Activated T-cell treated with anti-CD3 and anti-CD28 coated beads, Interleukin-2, amount 50 U/mL, for 4 hours (primary cell): ENCODE measurements at regions not wholly inside any gene's neighbourhood (a gene's known extent, or its start where the extent isn't known, plus 50 kb on each side); places are given as distances from the start of the nearest gene placed in this dataset.

ENCODE experiments used
- ATAC-seq, 2 donors: fragments of 200-7000 bp; cut with Tn5 transposase; one replicate each; pipeline ENCODE4 v1.10.0; 2021
- DNase-seq: peaks from one replicate; pipeline ENCODE4 v3.0.0-alpha.2; 2020
- H3K27me3 Mint-ChIP-seq: one replicate; pipeline ENCODE4 v1.8.0; 2021; ENCODE audit warnings: low read depth, mixed read lengths
- H3K36me3 Mint-ChIP-seq: one replicate; pipeline ENCODE4 v1.8.0; 2022; ENCODE audit warnings: mixed read lengths; ENCODE audit not compliant: insufficient read depth
- H3K4me1 Mint-ChIP-seq: one replicate; pipeline ENCODE4 v1.8.0; 2021; ENCODE audit warnings: low read depth, mixed read lengths
- H3K4me3 Mint-ChIP-seq: one replicate; pipeline ENCODE4 v1.8.0; 2021; ENCODE audit warnings: mild to moderate bottlenecking, moderate library complexity, mixed read lengths
- H3K9me3 Mint-ChIP-seq: one replicate; pipeline ENCODE4 v1.8.0; 2021; ENCODE audit warnings: mixed read lengths

DNA sequence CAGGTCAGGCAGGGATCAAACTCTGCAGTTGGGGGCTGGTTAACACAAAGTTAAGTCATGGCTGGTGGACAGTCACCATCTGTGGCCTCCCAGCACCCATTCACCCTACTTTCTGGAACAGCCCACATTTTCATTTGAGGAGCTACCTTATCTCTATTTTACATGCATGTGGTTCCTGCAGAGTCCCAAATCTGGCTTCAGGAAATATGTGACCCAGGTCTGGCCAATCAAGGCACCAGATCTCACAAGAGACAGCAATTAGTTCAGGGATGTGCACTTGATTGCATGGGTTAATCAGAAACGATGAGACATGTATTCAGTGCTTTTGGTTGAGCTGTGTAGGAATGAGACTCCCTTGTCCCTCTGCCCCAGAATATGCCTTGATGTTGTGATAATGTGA lies 170.9 kb downstream of the NR2F2 start:
- ATAC-seq = no peak
- Mint-ChIP-seq H3K36me3 (no peaks in the 10 kb centered on the region), H3K4me3 (no peak overlapping the region), H3K27me3 (no peaks in the 10 kb centered on the region), H3K4me1 (no peaks in the 10 kb centered on the region), H3K9me3 (peaks cover 9% of the 10 kb centered on the region)
- no peak for DNase-seq

DNA sequence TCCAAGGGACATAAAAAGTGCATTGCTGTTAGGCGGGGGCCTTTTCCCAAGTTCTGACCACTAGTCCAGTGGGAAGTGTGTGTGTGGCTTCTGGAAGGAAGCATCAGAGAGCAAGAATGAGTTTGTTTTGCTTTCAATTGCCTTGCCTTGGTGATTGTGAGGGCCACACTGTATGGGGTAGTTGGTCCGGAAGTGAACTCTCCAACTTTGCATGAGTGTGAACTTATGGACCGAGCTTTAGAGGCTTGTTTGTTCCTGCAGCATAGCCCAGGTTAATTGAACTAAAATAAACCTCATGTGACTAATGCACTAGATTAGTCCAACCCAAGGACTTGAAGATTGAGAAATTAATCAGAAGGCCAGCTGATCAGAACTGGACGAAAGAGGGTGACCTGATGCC lies 171.7 kb downstream of the NR2F2 start:
- Mint-ChIP-seq H3K4me1 (no peaks in the 10 kb centered on the region), H3K36me3 (no peaks in the 10 kb centered on the region), H3K9me3 (peaks cover 5% of the 10 kb centered on the region), H3K4me3 (no peak overlapping the region), H3K27me3 (no peaks in the 10 kb centered on the region)
- DNase-seq = no peak
- ATAC-seq = no peak

DNA sequence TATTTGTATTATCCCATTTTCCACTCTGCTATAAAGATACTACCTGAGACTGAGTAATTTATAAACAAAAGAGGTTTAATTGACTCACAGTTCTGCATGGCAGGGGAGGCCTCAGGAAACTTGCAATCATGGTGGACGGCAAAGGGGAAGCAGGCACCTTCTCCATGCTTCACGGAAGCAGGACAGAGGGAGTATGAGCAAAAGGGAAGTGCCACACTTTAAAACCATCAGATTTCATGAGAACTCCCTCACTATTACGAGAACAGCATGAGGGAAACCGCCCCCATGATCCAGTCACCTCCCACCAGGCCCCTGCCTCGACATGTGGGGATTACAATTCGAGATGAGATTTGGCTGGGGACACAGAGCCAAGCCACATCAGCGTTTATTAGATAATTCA lies 172.8 kb downstream of the NR2F2 start:
- H3K27me3 Mint-ChIP-seq = no peaks in the 10 kb centered on the region
- peaks cover 4% of the 10 kb centered on the region for H3K9me3 Mint-ChIP-seq
- DNase-seq (no peak), ATAC-seq (no peak)
- H3K4me1 Mint-ChIP-seq = no peaks in the 10 kb centered on the region
- H3K36me3 Mint-ChIP-seq = no peaks in the 10 kb centered on the region
- H3K4me3 Mint-ChIP-seq = no peak overlapping the region

DNA sequence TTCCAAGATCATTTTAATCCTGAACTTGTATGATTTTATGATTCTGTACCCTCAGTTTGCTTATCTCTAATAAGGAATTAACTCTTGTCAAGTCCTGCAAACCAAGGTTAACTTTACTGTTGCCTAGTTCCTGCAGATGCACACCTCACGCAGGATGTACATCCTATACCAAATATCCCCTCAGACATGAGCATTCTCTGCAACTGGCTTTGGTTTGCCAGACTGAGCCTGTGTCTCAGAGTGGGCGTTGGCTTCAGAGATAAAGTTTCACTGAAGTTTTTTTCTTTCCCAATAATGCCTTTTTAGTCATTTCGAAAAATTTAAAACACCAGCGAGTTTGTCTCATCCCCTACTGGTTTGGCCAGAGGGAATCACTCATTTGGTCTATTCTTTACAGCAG lies 173.9 kb downstream of the NR2F2 start:
- H3K9me3 Mint-ChIP-seq = peaks cover 4% of the 10 kb centered on the region
- H3K27me3 Mint-ChIP-seq = peaks cover 2% of the 10 kb centered on the region
- no peak overlapping the region for H3K4me3 Mint-ChIP-seq
- no peaks in the 10 kb centered on the region for H3K4me1 Mint-ChIP-seq
- DNase-seq (no peak), ATAC-seq (no peak)
- no peaks in the 10 kb centered on the region for H3K36me3 Mint-ChIP-seq

DNA sequence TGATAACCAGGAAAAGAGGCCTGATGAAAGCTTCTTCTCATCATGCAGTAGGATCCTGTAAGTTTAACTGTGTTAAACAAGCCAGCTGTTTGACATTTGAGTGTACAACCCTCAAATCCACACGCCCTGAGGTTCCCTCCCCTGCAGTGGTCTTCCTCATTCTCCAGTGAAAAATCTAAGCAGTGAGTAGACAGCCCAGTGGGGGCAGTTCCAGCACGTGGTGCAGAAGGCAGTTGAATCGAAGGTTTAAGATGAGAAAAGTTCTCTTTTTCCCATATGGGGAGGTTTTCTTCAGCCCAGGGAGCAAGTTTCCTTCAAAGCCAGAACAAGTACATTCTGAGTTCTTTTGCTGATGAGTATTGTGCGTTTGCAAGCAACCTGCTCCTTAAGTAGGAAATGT lies 174.5 kb downstream of the NR2F2 start:
- ATAC-seq (no peak), DNase-seq (no peak)
- H3K36me3 Mint-ChIP-seq = no peaks in the 10 kb centered on the region
- peaks cover 4% of the 10 kb centered on the region for H3K9me3 Mint-ChIP-seq
- no peak overlapping the region for H3K4me3 Mint-ChIP-seq
- no peaks in the 10 kb centered on the region for H3K4me1 Mint-ChIP-seq
- peaks cover 2% of the 10 kb centered on the region for H3K27me3 Mint-ChIP-seq

DNA sequence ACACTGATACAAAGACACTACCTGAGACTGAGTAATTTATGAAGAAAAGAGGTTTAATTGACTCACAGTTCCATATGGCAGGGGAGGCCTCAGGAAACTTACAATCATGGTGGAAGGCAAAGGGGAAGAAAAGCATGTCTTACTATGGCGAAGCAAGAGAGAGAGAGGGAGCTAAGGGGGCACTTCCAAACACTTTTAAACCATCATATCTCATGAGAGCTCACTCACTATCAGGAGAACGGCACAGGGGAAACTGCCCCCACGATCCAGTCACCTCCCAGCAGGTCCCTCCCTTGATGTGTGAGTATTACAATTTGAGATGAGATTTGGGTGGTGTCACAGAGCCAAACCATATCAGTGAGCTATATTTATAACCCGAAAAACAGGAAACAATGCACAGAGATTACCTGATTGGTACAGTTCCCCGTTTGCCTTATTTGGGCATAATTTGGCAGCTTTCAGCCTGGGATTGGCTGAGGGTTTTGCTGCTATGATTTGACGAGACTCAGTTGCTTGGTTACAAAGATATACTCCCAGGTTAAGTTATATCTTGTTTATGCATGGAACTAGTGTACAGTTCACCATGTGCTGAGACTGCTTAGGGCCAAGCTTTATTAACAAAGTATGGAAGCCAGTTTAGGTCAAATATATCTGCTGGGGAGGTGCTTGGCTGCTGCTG lies 184.2 kb downstream of the NR2F2 start:
- DNase-seq (no peak), ATAC-seq (no peak)
- Mint-ChIP-seq H3K9me3 (peaks cover 29% of the 10 kb centered on the region), H3K4me3 (no peak overlapping the region), H3K27me3 (no peaks in the 10 kb centered on the region), H3K36me3 (no peaks in the 10 kb centered on the region), H3K4me1 (no peaks in the 10 kb centered on the region)

DNA sequence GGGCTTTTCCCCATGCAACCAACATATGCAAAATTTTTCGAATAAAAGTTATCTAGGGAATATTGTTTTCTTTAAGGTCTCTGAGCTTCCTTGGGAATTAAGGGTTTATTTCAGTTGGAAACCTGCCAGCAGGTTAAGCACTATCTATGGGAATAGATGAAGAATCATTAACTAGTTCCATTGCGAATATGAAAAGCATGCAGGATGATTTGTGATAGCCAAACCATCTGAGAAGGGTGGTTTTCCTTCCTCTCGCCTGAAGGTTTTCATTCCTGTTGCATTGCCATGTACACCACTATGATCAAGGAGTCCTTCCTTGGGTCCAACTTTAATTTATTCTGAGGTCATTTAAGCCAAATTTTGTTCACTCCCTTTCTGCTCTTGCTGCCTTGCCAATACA lies 184.9 kb downstream of the NR2F2 start:
- Mint-ChIP-seq H3K4me3 (no peak overlapping the region), H3K4me1 (no peaks in the 10 kb centered on the region), H3K27me3 (no peaks in the 10 kb centered on the region), H3K36me3 (no peaks in the 10 kb centered on the region), H3K9me3 (peaks cover 29% of the 10 kb centered on the region)
- ATAC-seq (no peak), DNase-seq (no peak)

DNA sequence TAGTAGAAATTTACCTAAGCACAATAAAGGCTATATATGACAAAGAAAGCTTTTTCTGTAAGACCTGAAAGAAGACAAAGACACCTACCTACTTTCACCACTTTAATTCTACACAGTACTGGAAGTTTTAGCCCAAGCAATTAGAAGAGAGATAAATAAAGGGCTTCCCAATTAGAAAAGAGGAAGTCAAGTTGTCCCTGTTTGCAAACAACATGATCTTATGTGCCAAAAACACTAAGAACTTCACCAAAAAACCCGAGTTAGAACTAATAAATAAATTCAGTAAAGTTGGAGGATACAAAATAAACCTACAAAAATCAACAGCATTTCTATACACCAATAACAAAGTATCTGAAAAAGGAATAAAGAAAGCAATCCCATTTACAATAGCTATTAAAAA lies 190.9 kb downstream of the NR2F2 start:
- DNase-seq (no peak), ATAC-seq (no peak)
- H3K4me3 Mint-ChIP-seq = no peak overlapping the region
- peaks cover 28% of the 10 kb centered on the region for H3K9me3 Mint-ChIP-seq
- no peaks in the 10 kb centered on the region for H3K27me3 Mint-ChIP-seq
- no peaks in the 10 kb centered on the region for H3K4me1 Mint-ChIP-seq
- H3K36me3 Mint-ChIP-seq = no peaks in the 10 kb centered on the region

DNA sequence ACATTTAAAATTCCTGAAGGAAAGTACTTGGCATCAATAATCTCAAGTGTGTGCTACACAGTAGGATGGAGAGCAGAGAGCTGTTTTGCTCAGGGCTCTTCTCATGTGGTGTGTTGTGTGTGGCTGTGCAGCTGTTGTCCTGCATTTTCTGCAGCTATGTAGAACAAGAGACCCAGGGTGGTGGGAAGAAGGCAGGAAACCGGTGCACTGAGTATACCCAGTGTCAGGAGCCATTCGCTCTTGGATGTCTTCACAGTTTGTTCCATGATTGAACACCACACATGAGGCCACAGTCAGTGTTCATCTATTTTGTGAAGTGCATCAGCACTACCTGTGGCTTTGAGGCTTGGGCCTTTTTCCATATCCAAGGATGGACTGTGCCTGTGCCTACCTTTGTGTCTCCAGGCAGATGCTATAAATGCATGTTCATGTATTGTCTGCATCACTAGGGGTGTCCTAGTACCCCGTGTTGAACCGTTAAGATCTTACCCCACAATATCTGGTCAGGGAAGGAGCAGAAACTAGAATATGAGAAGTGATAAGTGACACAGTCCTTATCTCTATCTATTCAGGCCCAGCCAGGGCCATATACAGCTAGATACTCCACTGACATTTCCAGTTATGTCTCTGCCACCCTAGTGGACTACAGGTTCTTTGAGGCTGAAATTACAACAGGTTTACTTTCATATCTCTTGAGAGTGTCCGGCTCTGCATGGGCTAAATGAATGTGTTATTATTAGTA lies 194.3 kb downstream of the NR2F2 start:
- H3K4me1 Mint-ChIP-seq = no peaks in the 10 kb centered on the region
- ATAC-seq (no peak), DNase-seq (no peak)
- no peaks in the 10 kb centered on the region for H3K36me3 Mint-ChIP-seq
- H3K27me3 Mint-ChIP-seq = no peaks in the 10 kb centered on the region
- no peak overlapping the region for H3K4me3 Mint-ChIP-seq
- peaks cover 14% of the 10 kb centered on the region for H3K9me3 Mint-ChIP-seq

DNA sequence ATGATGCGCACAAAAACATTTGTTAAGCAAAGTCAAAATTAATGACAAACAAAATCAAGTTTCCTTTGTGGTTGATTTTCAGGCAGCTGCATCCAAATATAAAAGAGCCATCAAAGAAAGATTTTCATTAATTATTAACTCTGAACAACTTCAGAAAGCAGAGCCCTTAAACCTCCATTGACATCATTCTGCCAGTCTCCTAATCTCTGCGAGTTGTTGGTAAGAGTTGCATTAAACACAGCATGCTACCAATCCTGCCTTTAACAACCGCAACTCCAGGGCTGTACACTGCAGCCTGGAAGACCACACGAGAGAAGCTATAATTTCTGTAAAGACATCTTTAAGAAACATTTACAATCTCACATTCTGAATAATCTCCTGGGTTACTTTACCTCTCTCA lies 204.6 kb downstream of the NR2F2 start:
- Mint-ChIP-seq H3K27me3 (no peaks in the 10 kb centered on the region), H3K9me3 (no peaks in the 10 kb centered on the region), H3K4me1 (no peaks in the 10 kb centered on the region), H3K36me3 (no peaks in the 10 kb centered on the region), H3K4me3 (no peak overlapping the region)
- DNase-seq (no peak), ATAC-seq (no peak)

DNA sequence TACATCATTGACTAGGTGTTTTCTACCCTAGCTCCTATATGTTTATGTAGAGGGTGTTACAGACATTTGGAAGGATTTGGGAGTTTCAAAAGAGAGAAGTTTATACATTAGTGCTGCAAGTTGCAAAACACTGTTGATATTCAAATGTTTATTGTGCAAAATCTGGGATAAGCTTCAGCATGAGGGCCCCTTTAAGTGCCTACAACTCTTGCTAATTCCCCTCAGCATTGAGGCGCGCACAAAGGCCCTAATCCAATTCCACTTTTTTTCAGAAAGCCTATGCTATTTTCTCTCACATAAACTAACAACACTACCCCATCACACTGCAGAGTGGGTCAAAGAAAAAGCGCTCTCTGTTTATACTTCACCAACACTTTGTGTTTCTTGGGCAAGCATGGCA lies 208.0 kb downstream of the NR2F2 start:
- no peak for ATAC-seq
- no peaks in the 10 kb centered on the region for H3K9me3 Mint-ChIP-seq

DNA sequence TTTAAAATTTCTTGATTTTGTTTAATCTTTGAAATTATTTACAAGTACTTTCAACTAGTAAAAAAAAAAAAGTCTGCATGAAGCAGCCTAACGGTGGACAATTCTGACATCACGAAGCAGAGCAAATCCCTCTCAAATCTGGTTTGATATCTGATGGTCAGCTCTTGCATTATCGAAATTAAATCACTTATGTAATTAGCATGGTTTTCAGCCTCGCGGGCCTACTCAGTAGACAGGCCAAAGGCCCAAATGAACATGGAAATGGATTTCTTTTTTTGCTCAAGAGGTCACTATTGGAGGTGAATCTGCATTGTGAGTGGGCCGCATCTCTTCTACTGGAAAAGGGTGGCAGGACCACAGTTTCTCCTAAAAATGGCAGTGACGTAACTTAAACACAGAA lies 209.8 kb downstream of the NR2F2 start:
- no peak for DNase-seq
- no peaks in the 10 kb centered on the region for H3K9me3 Mint-ChIP-seq
- ATAC-seq = no peak
- H3K36me3 Mint-ChIP-seq = no peaks in the 10 kb centered on the region
- H3K4me1 Mint-ChIP-seq = no peaks in the 10 kb centered on the region
- H3K4me3 Mint-ChIP-seq = no peak overlapping the region
- no peaks in the 10 kb centered on the region for H3K27me3 Mint-ChIP-seq

More for the DNA sequence above, 208.0 kb downstream of the NR2F2 start:
- Mint-ChIP-seq H3K36me3 (no peaks in the 10 kb centered on the region), H3K4me3 (no peak overlapping the region), H3K27me3 (no peaks in the 10 kb centered on the region), H3K4me1 (no peaks in the 10 kb centered on the region)
- DNase-seq = no peak

DNA sequence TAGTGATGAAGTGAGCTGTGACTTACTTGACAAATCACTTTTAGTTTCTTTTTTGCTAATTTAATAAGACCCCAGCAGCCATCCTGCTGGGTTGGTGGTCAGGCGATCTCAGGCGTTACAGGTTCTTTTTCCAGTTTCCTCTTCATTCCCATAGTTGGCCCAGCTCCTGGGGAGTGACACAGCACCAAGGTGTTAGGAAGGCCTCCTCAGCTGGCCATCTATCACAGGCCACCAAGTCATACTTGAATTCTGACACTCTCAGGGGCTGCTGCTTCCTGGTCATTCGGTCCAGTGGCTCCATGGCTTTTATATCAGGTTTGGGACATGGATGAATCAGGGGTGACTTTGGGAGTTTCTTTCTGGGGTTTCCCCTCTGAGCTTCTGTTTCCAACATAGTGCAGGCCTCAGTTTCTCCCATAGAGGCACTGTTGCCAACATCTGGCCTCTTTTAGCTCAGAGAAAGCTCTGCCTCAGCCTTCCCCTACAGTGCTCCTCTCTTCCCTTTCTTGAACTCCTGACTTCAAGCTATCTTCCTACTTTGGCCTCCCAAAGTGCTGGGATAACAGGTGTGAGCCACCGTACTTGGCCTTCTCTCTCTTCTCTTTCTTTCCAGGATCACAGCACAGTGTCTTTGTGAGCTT lies 211.8 kb downstream of the NR2F2 start:
- ATAC-seq (no peak), DNase-seq (no peak)
- Mint-ChIP-seq H3K4me3 (no peak overlapping the region), H3K27me3 (no peaks in the 10 kb centered on the region), H3K36me3 (no peaks in the 10 kb centered on the region), H3K4me1 (no peaks in the 10 kb centered on the region), H3K9me3 (no peaks in the 10 kb centered on the region)

DNA sequence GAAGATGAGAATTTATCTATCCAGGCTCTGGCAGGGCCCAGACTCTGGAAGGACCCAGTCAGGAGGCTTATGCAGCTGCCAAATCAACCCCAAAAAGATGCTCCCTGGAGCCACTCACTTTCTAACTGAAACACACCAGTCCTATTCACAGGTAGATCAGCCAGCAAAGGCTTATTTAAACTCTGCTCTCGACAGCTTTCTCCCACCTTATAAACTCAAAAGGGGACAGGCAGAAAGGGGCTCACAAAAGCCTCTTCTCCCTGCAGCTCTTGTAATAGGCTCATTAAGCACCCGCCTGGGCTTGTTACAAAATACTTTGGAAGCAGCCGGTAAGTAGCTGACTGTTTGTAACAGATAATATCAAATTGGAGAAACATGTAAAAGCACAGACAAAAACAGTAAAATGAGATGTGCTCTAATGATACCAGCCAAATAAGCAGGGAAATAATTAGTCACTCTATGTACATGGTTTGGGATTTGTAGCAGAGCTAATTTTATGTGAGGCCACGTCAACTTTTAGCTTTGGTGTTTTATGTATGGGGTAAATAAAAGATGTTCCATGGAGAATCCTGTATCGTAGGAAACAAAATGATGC lies 213.8 kb downstream of the NR2F2 start:
- Mint-ChIP-seq H3K27me3 (no peaks in the 10 kb centered on the region), H3K4me1 (no peaks in the 10 kb centered on the region), H3K36me3 (no peaks in the 10 kb centered on the region), H3K4me3 (no peak overlapping the region), H3K9me3 (no peaks in the 10 kb centered on the region)
- DNase-seq (no peak), ATAC-seq (no peak)

DNA sequence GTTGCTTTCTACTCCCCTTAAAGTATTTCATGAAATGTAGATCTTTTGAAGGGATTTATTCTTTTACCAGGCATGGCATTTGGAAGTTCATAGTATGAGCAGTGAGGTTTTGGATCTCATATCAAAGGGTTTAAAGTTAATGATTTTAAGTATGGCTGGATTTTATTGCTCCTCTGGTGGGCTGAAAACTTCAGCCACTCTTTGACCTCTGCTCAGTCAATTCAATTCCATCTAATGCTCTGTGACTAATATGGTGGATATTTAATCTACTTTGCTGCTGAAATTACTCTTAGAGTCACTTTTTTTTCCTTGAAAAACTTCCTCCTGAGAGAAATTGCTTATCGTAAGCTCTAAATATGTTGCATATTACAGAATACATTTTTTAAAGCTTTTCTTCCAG lies 218.6 kb downstream of the NR2F2 start:
- no peaks in the 10 kb centered on the region for H3K36me3 Mint-ChIP-seq
- no peaks in the 10 kb centered on the region for H3K4me1 Mint-ChIP-seq
- no peak overlapping the region for H3K4me3 Mint-ChIP-seq
- ATAC-seq (no peak), DNase-seq (no peak)
- no peaks in the 10 kb centered on the region for H3K9me3 Mint-ChIP-seq
- H3K27me3 Mint-ChIP-seq = no peaks in the 10 kb centered on the region
